ENCODE measurements at regions not wholly inside any gene's neighbourhood (a gene's known extent, or its start where the extent isn't known, plus 50 kb on each side); places are given as distances from the start of the nearest gene placed in this dataset.

DNA sequence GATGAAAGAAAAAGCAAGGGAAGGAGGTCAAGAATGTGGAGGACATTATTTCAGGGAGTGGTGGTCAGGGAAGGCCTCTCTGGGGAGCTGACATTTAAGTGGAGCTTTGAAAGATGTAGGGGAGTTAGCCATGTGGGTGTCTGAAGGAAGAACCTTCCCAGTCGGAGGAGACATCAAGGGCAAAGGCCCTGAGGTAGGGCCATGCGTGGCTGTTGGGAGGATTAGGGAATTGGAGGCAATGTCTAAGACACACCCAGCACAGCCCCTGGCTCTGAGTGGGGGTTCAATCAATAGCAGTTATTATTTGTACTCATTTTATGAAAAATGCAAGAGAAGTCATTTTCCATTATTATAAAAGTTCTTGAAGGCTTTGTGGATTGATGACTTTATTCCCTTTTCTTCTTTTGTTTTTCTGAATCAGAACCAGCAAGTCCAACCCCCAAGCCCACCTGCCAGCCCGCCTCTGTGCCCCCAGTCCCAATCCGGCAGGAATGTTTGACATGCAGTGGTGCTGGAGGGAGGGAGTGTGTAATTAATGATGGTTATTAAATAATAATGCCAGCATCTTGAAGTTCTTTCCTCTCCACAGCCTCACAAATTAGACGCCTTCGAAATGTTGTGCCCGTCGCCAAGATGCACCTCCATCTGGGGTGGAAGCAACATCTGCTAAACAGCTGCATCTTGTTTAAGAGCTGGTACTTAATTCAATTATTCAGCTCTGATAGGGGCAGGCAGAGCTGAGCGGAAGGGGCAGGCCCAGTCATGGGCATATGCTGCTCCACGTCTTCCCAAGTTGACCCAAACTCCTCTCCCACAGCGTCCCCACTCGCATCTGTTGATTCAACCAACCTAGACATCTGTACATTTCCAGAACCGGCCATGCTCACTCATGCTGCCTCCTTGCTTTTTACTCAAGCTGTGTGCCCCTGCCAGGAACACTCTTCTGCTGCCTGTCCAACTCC is 81.3 kb upstream of the SIRPA start:
- Mint-ChIP-seq H3K36me3 (no peaks in the 10 kb centered on the region), H3K4me3 (no peak overlapping the region), H3K27me3 (peaks cover 42% of the 10 kb centered on the region), H3K4me1 (ENCODE audit: unreplicated experiment) (peaks cover 19% of the 10 kb centered on the region), H3K9me3 (peaks cover 4% of the 10 kb centered on the region), H3K27ac (no peak overlapping the region)
- peak; percentile 34 for DNase-seq (ENCODE audit: extremely low spot score, unreplicated experiment)
- TF ChIP-seq, protein P1, sequence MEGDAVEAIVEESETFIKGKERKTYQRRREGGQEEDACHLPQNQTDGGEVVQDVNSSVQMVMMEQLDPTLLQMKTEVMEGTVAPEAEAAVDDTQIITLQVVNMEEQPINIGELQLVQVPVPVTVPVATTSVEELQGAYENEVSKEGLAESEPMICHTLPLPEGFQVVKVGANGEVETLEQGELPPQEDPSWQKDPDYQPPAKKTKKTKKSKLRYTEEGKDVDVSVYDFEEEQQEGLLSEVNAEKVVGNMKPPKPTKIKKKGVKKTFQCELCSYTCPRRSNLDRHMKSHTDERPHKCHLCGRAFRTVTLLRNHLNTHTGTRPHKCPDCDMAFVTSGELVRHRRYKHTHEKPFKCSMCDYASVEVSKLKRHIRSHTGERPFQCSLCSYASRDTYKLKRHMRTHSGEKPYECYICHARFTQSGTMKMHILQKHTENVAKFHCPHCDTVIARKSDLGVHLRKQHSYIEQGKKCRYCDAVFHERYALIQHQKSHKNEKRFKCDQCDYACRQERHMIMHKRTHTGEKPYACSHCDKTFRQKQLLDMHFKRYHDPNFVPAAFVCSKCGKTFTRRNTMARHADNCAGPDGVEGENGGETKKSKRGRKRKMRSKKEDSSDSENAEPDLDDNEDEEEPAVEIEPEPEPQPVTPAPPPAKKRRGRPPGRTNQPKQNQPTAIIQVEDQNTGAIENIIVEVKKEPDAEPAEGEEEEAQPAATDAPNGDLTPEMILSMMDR (conservative IDR thresholded peaks at IDR 0.05): no peak

DNA sequence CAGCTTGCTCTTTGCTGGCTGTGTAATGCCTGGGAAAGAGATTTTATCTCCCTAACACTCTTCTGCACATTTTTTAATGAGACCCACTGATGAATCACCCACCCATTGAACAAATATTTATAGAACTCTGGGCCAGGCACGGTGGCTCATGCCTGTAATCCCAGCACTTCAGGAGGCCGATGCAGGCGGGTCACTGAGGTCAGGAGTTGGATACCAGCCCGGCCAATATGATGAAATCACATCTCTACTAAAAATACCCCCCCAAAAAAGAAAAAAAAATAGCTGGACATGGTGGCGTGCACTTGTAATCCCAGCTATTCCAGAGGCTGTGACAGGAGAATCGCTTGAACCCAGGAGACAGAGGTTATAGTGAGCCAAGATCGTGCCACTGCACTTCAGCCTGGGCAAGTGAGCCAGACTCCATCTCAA is 82.1 kb upstream of the SIRPA start:
- TF ChIP-seq, protein P1 (conservative IDR thresholded peaks at IDR 0.05): no peak
- no peaks in the 10 kb centered on the region for H3K36me3 Mint-ChIP-seq
- peak; percentile 8 for DNase-seq (ENCODE audit: extremely low spot score, unreplicated experiment)
- H3K27me3 Mint-ChIP-seq: peaks cover 35% of the 10 kb centered on the region
- no peak overlapping the region for H3K27ac Mint-ChIP-seq
- peaks cover 19% of the 10 kb centered on the region for H3K4me1 Mint-ChIP-seq (ENCODE audit: unreplicated experiment)
- no peak overlapping the region for H3K4me3 Mint-ChIP-seq
- H3K9me3 Mint-ChIP-seq: peaks cover 4% of the 10 kb centered on the region

DNA sequence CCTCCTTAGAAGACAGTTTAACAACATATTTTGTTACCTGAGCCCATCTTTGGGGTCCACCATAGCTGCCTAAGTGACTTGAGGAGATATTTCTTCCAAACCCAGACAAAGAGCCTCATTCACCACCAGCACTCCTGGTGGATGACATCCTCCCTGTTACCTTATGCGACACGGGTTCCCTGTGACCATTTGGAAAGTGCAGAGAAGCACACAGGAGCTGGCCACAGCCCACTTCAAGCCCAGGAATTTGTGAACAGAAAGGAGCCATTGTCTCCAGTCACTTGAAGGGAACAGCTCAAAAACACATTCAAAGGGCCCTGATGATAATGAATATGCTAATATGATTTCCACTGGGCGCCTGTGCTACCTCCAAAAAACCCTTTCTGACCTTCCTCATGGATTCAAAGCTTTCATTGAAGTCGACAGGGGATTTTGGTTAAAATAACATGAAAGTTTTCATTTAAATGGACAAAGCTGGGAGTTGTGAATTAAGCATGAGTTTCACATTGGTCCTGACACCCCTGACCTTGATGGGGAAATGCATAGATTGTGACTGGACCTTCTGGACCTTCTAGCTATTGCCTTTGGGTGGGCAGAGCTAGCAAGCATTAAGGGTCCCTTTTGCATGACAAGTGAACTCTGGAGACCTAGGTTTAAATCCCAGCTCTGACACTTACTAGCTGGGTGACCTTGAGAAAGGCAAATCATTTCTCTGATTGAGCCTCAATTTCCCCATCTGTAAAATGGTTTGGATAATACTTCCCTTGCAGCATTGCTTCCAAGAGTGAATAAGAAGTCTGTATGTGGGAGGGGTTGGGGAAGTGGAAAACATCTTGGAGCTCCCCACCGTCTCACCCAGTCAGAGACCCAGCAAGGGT is 83.3 kb upstream of the SIRPA start:
- TF ChIP-seq, protein P1 (conservative IDR thresholded peaks at IDR 0.05): peak; percentile 26
- Mint-ChIP-seq H3K27ac (peak overlapping the region; percentile 11), H3K4me1 (ENCODE audit: unreplicated experiment) (peaks cover 19% of the 10 kb centered on the region), H3K9me3 (peaks cover 4% of the 10 kb centered on the region), H3K27me3 (peaks cover 42% of the 10 kb centered on the region), H3K36me3 (no peaks in the 10 kb centered on the region), H3K4me3 (no peak overlapping the region)
- DNase-seq (ENCODE audit: extremely low spot score, unreplicated experiment): peak; percentile 18

DNA sequence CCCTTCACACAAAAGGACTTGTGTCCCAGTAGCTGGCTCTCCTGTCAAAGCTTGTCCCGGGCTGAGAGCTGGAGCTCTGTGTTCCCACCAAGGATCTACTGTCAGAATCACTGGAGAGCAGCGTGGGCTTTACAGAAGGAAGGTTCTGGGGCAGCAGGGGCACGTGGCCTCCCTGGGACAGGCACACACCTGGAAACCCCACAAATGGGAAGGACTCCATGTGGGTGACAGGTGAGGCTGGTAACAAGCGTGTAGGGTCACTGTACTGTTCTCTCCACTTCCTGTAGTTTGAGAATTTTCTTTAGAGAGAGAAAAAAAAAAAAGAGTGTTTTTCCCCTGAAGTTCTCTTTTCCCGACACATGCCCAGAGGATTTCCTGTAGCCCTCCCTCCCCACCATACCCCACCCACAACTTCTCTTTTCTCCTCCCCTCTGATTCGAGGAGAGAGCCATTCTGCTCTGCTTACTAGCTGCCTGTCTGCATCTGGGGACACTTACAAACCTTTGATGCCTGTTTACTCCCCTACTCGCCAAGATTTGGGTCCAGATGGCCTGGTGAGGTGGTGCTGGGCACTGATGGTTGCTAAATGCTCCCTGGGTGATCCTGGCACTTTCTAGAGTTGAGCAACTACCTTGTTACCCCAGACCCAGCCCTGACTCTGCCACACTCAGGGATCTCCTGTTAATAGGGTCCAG is 84.1 kb upstream of the SIRPA start:
- TF ChIP-seq, protein P1 (conservative IDR thresholded peaks at IDR 0.05): no peak
- Mint-ChIP-seq H3K36me3 (no peaks in the 10 kb centered on the region), H3K9me3 (peaks cover 4% of the 10 kb centered on the region), H3K27ac (peak overlapping the region; percentile 11), H3K27me3 (peaks cover 43% of the 10 kb centered on the region), H3K4me3 (no peak overlapping the region), H3K4me1 (ENCODE audit: unreplicated experiment) (peaks cover 19% of the 10 kb centered on the region)
- DNase-seq (ENCODE audit: extremely low spot score, unreplicated experiment): peak; percentile 13

DNA sequence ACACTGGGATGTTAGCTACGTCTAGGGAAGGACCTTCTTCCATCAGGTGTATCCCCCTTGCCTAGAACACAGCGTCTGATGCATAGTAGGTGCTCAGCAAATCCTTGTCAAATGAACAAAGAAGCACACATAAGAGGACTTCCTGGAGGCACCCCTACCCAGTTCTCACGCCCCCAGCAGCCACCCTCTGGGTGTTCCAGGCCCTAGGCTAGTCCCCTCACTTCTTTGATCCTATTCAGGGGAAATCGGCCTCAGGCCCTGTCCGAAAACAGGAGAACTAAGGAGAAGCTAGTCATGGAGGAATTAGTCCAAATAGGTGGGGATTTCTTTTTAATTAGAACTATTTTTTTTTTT is 84.7 kb upstream of the SIRPA start:
- Mint-ChIP-seq H3K4me3 (no peak overlapping the region), H3K27ac (no peak overlapping the region), H3K27me3 (peaks cover 41% of the 10 kb centered on the region), H3K9me3 (peaks cover 4% of the 10 kb centered on the region), H3K36me3 (no peaks in the 10 kb centered on the region), H3K4me1 (ENCODE audit: unreplicated experiment) (peaks cover 19% of the 10 kb centered on the region)
- TF ChIP-seq, protein P1 (conservative IDR thresholded peaks at IDR 0.05): no peak
- peak; percentile 49 for DNase-seq (ENCODE audit: extremely low spot score, unreplicated experiment)

Data from type B pancreatic cell (in vitro differentiated cells).